ENCODE measurements at regions not wholly inside any gene's neighbourhood (a gene's known extent, or its start where the extent isn't known, plus 50 kb on each side); places are given as distances from the start of the nearest gene placed in this dataset.

DNA sequence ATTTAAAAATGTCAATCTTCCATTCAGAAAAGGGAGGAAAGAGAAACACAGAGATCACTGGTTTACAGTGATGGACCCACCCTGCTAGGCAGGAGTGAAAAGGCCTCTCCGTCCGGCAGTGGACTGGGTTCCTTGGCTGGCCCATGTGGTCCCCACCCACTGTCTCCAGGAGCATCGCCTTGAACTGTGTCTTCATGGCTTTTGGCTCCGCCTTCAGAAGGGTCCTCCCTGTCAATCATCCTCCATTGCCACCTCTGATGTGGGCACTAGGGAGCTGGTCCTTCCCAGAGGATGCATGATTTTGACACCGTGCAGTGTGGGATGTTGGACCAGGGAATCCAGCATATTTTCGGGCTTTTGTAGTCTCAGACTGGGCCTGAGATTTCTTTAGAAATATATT, 58.2 kb upstream of the B3GAT1 start:
- no peaks in the 10 kb centered on the region for H3K36me3 Mint-ChIP-seq (ENCODE audit: low read depth)
- intact Hi-C loops (cut with micrococcal nuclease), result no loop called here
- H3K27ac Mint-ChIP-seq, result no peak overlapping the region
- no peak overlapping the region for H3K4me3 Mint-ChIP-seq (ENCODE audit: low read depth)
- no peaks in the 10 kb centered on the region for H3K9me3 Mint-ChIP-seq
- H3K4me1 Mint-ChIP-seq (ENCODE audit: low read depth), result no peaks in the 10 kb centered on the region
- DNase-seq (ENCODE audit: low spot score), result no peak
- H3K27me3 Mint-ChIP-seq (ENCODE audit: low read depth), result peaks cover 11% of the 10 kb centered on the region

- H3K27ac Mint-ChIP-seq, result no peak overlapping the region
- peaks cover 11% of the 10 kb centered on the region for H3K27me3 Mint-ChIP-seq (ENCODE audit: low read depth)
These were observed 57.6 kb upstream of the B3GAT1 start for GRCh38 chr11:134469627-134470026.

GRCh38 chr11:134468796-134469195, 56.8 kb upstream of the B3GAT1 start:
- no peak for DNase-seq (ENCODE audit: low spot score)
- Mint-ChIP-seq H3K36me3 (ENCODE audit: low read depth) (no peaks in the 10 kb centered on the region), H3K27me3 (ENCODE audit: low read depth) (peaks cover 13% of the 10 kb centered on the region), H3K9me3 (no peaks in the 10 kb centered on the region), H3K4me3 (ENCODE audit: low read depth) (no peak overlapping the region), H3K4me1 (ENCODE audit: low read depth) (no peaks in the 10 kb centered on the region), H3K27ac (no peak overlapping the region)
- intact Hi-C loops (cut with micrococcal nuclease), result no loop called here

More at GRCh38 chr11:134469627-134470026, 57.6 kb upstream of the B3GAT1 start:
- Mint-ChIP-seq H3K4me3 (ENCODE audit: low read depth) (no peak overlapping the region), H3K9me3 (no peaks in the 10 kb centered on the region), H3K36me3 (ENCODE audit: low read depth) (no peaks in the 10 kb centered on the region), H3K4me1 (ENCODE audit: low read depth) (no peaks in the 10 kb centered on the region)
- intact Hi-C loops (cut with micrococcal nuclease), result no loop called here
- no peak for DNase-seq (ENCODE audit: low spot score)

- H3K4me3 Mint-ChIP-seq (ENCODE audit: low read depth), result no peak overlapping the region
- H3K4me1 Mint-ChIP-seq (ENCODE audit: low read depth), result no peaks in the 10 kb centered on the region
These were observed 56.1 kb upstream of the B3GAT1 start for GRCh38 chr11:134468081-134468668.

GRCh38 chr11:134466610-134467567, 54.8 kb upstream of the B3GAT1 start:
- H3K27me3 Mint-ChIP-seq (ENCODE audit: low read depth), result peaks cover 10% of the 10 kb centered on the region
- H3K9me3 Mint-ChIP-seq, result no peaks in the 10 kb centered on the region

More at GRCh38 chr11:134468081-134468668, 56.1 kb upstream of the B3GAT1 start:
- no peak for DNase-seq (ENCODE audit: low spot score)
- Mint-ChIP-seq H3K27me3 (ENCODE audit: low read depth) (peaks cover 14% of the 10 kb centered on the region), H3K27ac (no peak overlapping the region), H3K36me3 (ENCODE audit: low read depth) (no peaks in the 10 kb centered on the region), H3K9me3 (no peaks in the 10 kb centered on the region)
- intact Hi-C loops (cut with micrococcal nuclease), result no loop called here

GRCh38 chr11:134466156-134466555, 54.1 kb upstream of the B3GAT1 start:
- Mint-ChIP-seq H3K27me3 (ENCODE audit: low read depth) (peaks cover 10% of the 10 kb centered on the region), H3K9me3 (no peaks in the 10 kb centered on the region), H3K27ac (no peak overlapping the region), H3K36me3 (ENCODE audit: low read depth) (no peaks in the 10 kb centered on the region), H3K4me1 (ENCODE audit: low read depth) (no peaks in the 10 kb centered on the region), H3K4me3 (ENCODE audit: low read depth) (no peak overlapping the region)
- no peak for DNase-seq (ENCODE audit: low spot score)
- intact Hi-C loops (cut with micrococcal nuclease), result no loop called here

More at GRCh38 chr11:134466610-134467567, 54.8 kb upstream of the B3GAT1 start:
- H3K4me3 Mint-ChIP-seq (ENCODE audit: low read depth), result no peak overlapping the region
- H3K36me3 Mint-ChIP-seq (ENCODE audit: low read depth), result no peaks in the 10 kb centered on the region
- intact Hi-C loops (cut with micrococcal nuclease), result no loop called here
- no peaks in the 10 kb centered on the region for H3K4me1 Mint-ChIP-seq (ENCODE audit: low read depth)
- no peak overlapping the region for H3K27ac Mint-ChIP-seq
- DNase-seq (ENCODE audit: low spot score), result no peak

- DNase-seq (ENCODE audit: low spot score), result no peak
- intact Hi-C loops (cut with micrococcal nuclease), result no loop called here
- H3K4me3 Mint-ChIP-seq (ENCODE audit: low read depth), result no peak overlapping the region
- peaks cover 10% of the 10 kb centered on the region for H3K27me3 Mint-ChIP-seq (ENCODE audit: low read depth)
- H3K27ac Mint-ChIP-seq, result no peak overlapping the region
- no peaks in the 10 kb centered on the region for H3K4me1 Mint-ChIP-seq (ENCODE audit: low read depth)
- no peaks in the 10 kb centered on the region for H3K9me3 Mint-ChIP-seq
- H3K36me3 Mint-ChIP-seq (ENCODE audit: low read depth), result no peaks in the 10 kb centered on the region
These were observed 53.1 kb upstream of the B3GAT1 start for GRCh38 chr11:134464981-134465730.

- Mint-ChIP-seq H3K27ac (no peak overlapping the region), H3K27me3 (ENCODE audit: low read depth) (peaks cover 10% of the 10 kb centered on the region), H3K4me1 (ENCODE audit: low read depth) (no peaks in the 10 kb centered on the region), H3K9me3 (no peaks in the 10 kb centered on the region), H3K36me3 (ENCODE audit: low read depth) (no peaks in the 10 kb centered on the region), H3K4me3 (ENCODE audit: low read depth) (no peak overlapping the region)
- no peak for DNase-seq (ENCODE audit: low spot score)
- intact Hi-C loops (cut with micrococcal nuclease), result no loop called here
These were observed 52.2 kb upstream of the B3GAT1 start for GRCh38 chr11:134464196-134464595.

DNA sequence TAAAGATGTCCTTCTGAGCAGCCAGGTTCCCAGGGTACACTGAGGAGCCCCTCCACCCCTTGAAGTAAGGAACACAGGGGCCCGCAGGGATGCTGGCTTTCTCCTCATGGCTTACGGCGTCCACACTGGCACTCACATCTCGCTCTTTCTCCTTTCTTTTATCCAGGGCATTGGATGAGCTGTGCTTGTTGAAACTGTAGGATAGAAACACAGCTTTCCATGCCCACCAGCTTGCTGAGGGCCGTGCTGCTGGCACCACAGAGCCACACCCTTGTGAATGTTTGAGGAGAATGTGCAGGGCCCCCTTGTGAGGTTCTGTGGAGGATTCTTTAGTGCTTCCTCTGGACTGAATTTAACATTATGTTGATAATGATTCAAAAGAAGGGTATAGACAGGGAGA, 51.7 kb upstream of the B3GAT1 start:
- Mint-ChIP-seq H3K9me3 (peaks cover 3% of the 10 kb centered on the region), H3K36me3 (ENCODE audit: low read depth) (no peaks in the 10 kb centered on the region), H3K4me3 (ENCODE audit: low read depth) (no peak overlapping the region), H3K27me3 (ENCODE audit: low read depth) (peaks cover 10% of the 10 kb centered on the region), H3K4me1 (ENCODE audit: low read depth) (no peaks in the 10 kb centered on the region), H3K27ac (no peak overlapping the region)
- intact Hi-C loops (cut with micrococcal nuclease), result no loop called here
- no peak for DNase-seq (ENCODE audit: low spot score)

Data from activated T-helper 2 cell treated with anti-CD3 and anti-CD28 coated beads, Interferon-gamma antibody, Interleukin-2, Interleukin-4, amounts not matched to agents 10 μg/mL and 5 μg/mL and 100 μg/mL, durations not matched to agents 14 hours and 24 hours and 36 hours (primary cell).